ENCODE measurements at regions not wholly inside any gene's neighbourhood (a gene's known extent, or its start where the extent isn't known, plus 50 kb on each side); places are given as distances from the start of the nearest gene placed in this dataset.
A peak's percentile ranks its signal among the peaks of the same experiment; 100 is the strongest.

DNA sequence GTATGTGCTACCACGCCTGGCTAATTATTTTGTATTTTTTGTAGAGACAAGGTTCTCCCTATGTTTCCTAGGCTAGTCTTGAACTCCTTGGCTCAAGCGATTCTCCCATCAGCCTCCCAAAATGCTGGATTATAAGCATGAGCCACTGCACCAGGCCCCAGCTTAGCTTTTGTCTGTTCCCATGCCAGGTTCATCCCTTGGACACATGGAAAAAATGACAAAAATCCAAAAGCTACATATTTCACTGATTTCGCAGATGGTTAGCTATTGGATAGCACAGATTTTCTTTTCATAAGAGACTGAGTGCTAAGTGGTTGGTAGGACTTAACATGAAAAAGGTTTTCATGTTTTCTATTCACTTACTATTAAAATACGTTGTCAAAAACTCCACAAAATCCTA is 286.6 kb upstream of the KITLG start:
- no peaks in the 10 kb centered on the region for H3K36me3 ChIP-seq (ENCODE audit: low read depth)
- TF ChIP-seq, protein P1, sequence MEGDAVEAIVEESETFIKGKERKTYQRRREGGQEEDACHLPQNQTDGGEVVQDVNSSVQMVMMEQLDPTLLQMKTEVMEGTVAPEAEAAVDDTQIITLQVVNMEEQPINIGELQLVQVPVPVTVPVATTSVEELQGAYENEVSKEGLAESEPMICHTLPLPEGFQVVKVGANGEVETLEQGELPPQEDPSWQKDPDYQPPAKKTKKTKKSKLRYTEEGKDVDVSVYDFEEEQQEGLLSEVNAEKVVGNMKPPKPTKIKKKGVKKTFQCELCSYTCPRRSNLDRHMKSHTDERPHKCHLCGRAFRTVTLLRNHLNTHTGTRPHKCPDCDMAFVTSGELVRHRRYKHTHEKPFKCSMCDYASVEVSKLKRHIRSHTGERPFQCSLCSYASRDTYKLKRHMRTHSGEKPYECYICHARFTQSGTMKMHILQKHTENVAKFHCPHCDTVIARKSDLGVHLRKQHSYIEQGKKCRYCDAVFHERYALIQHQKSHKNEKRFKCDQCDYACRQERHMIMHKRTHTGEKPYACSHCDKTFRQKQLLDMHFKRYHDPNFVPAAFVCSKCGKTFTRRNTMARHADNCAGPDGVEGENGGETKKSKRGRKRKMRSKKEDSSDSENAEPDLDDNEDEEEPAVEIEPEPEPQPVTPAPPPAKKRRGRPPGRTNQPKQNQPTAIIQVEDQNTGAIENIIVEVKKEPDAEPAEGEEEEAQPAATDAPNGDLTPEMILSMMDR (IDR thresholded peaks at IDR 0.05; ENCODE audit: poor library complexity, severe bottlenecking): no peak
- H3K27ac ChIP-seq (ENCODE audit: poor library complexity, severe bottlenecking): no peak overlapping the region
- ATAC-seq (ENCODE audit: low read depth) (no peak), DNase-seq (ENCODE audit: low spot score) (no peak)
- no peak overlapping the region for H3K4me3 ChIP-seq (ENCODE audit: severe bottlenecking)
- no peaks in the 10 kb centered on the region for H3K9me3 ChIP-seq (ENCODE audit: severe bottlenecking)
- H3K27me3 ChIP-seq (ENCODE audit: insufficient read depth, poor library complexity, severe bottlenecking): no peaks in the 10 kb centered on the region
- H3K4me1 ChIP-seq (ENCODE audit: insufficient read depth, poor library complexity, severe bottlenecking): peaks cover 8% of the 10 kb centered on the region

DNA sequence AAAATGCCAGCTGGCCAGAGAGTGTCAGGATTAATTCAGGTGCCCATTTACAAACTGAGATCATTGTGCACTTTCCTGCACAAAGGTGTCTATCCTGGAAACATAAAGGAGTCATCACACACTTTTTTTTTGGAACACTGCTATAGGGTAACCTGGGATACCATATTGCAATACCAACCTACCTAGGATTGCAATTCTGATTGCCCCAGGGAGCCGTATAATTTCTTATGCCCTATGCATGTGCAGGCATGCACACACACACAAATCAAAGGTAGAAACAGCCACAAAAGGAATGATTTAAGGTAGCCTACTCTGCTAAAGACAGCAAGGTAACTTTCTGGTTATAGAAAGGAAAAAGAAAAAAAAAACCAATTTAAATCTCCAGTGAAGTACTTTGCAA is 285.3 kb upstream of the KITLG start:
- H3K36me3 ChIP-seq (ENCODE audit: low read depth): no peaks in the 10 kb centered on the region
- no peak for DNase-seq (ENCODE audit: low spot score)
- TF ChIP-seq, protein P1 (IDR thresholded peaks at IDR 0.05; ENCODE audit: poor library complexity, severe bottlenecking): no peak
- ATAC-seq (ENCODE audit: low read depth): peak; percentile 59; the same call in 2 of the 3 replicates
- H3K4me3 ChIP-seq (ENCODE audit: severe bottlenecking): no peak overlapping the region
- H3K27me3 ChIP-seq (ENCODE audit: insufficient read depth, poor library complexity, severe bottlenecking): no peaks in the 10 kb centered on the region
- H3K9me3 ChIP-seq (ENCODE audit: severe bottlenecking): no peaks in the 10 kb centered on the region
- peak overlapping the region; percentile 2 for H3K27ac ChIP-seq (ENCODE audit: poor library complexity, severe bottlenecking)
- H3K4me1 ChIP-seq (ENCODE audit: insufficient read depth, poor library complexity, severe bottlenecking): peaks cover 8% of the 10 kb centered on the region

DNA sequence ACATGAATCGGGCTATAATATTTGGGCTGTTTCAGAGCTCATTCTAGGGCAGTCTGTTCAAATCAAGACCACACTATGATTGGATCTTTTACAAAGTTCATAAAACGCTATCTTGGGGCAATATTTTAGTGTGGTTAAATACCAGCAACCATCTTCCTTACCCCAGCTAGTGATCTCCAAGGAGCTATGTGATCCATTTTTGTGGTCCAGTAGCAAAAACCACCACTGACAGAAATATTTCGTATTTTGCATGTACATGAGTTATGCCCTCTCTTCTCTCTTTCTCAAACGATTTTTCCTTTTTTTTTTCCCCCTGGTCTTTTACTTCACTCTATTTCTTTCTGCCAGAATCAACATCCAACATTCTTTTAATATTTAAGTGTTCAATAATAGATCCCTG is 280.6 kb upstream of the KITLG start:
- DNase-seq (ENCODE audit: low spot score) (no peak), ATAC-seq (ENCODE audit: low read depth) (no peak)
- Histone ChIP-seq H3K27ac (ENCODE audit: poor library complexity, severe bottlenecking) (no peak overlapping the region), H3K4me3 (ENCODE audit: severe bottlenecking) (no peak overlapping the region), H3K36me3 (ENCODE audit: low read depth) (no peaks in the 10 kb centered on the region), H3K9me3 (ENCODE audit: severe bottlenecking) (no peaks in the 10 kb centered on the region), H3K27me3 (ENCODE audit: insufficient read depth, poor library complexity, severe bottlenecking) (no peaks in the 10 kb centered on the region), H3K4me1 (ENCODE audit: insufficient read depth, poor library complexity, severe bottlenecking) (peaks cover 3% of the 10 kb centered on the region)
- TF ChIP-seq, protein P1 (IDR thresholded peaks at IDR 0.05; ENCODE audit: poor library complexity, severe bottlenecking): no peak

DNA sequence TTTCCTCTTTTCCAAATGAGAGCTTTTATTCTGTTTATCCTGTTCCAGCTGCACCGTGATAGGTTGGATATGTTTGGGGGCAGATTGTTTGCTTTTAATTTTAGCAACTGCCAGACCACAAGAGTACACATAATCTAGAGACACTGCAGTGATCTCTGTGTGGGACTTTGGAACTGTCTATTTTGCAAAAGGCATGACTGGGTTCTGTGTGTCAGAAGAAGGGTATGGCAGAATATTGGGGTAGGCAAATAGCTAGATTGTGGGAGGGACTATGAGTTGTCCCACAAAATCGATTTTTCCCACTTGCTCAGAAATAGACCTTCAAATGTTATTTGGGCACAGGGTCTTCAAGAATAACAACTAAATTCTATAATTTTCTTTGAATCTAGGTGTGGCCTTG is 275.9 kb upstream of the KITLG start:
- Histone ChIP-seq H3K4me3 (ENCODE audit: severe bottlenecking) (no peak overlapping the region), H3K27me3 (ENCODE audit: insufficient read depth, poor library complexity, severe bottlenecking) (no peaks in the 10 kb centered on the region), H3K36me3 (ENCODE audit: low read depth) (no peaks in the 10 kb centered on the region), H3K4me1 (ENCODE audit: insufficient read depth, poor library complexity, severe bottlenecking) (peaks cover 17% of the 10 kb centered on the region), H3K27ac (ENCODE audit: poor library complexity, severe bottlenecking) (no peak overlapping the region), H3K9me3 (ENCODE audit: severe bottlenecking) (no peaks in the 10 kb centered on the region)
- ATAC-seq (ENCODE audit: low read depth) (no peak), DNase-seq (ENCODE audit: low spot score) (no peak)
- TF ChIP-seq, protein P1 (IDR thresholded peaks at IDR 0.05; ENCODE audit: poor library complexity, severe bottlenecking): no peak

DNA sequence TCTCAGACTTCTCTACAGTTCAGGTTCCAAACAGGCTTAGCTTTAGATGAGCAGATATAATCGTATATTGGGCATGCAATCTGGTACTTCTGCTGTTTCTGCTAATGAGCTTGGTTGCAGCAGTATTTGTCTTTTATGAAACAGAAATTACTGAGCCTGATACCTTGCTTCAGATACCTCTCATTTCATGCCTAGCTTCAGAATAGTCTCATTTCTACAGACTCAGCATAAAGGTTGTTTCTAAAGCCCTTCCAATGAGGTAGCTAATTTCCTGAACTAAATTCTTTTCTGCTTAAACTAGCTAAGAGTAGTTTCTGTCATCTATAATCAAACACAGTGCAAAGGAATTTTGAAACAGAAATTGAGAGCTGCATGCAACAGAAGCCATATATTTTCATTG is 275.0 kb upstream of the KITLG start:
- H3K4me1 ChIP-seq (ENCODE audit: insufficient read depth, poor library complexity, severe bottlenecking): peaks cover 17% of the 10 kb centered on the region

More for the DNA sequence above, 275.0 kb upstream of the KITLG start:
- TF ChIP-seq, protein P1 (IDR thresholded peaks at IDR 0.05; ENCODE audit: poor library complexity, severe bottlenecking): no peak
- no peaks in the 10 kb centered on the region for H3K36me3 ChIP-seq (ENCODE audit: low read depth)
- H3K27me3 ChIP-seq (ENCODE audit: insufficient read depth, poor library complexity, severe bottlenecking): no peaks in the 10 kb centered on the region
- H3K27ac ChIP-seq (ENCODE audit: poor library complexity, severe bottlenecking): peak overlapping the region; percentile 89
- no peak overlapping the region for H3K4me3 ChIP-seq (ENCODE audit: severe bottlenecking)
- no peak for ATAC-seq (ENCODE audit: low read depth)
- H3K9me3 ChIP-seq (ENCODE audit: severe bottlenecking): no peaks in the 10 kb centered on the region
- no peak for DNase-seq (ENCODE audit: low spot score)
